C4-2B (cell line): ENCODE measurements at regions not wholly inside any gene's neighbourhood (a gene's known extent, or its start where the extent isn't known, plus 50 kb on each side); places are given as distances from the start of the nearest gene placed in this dataset.

ENCODE experiments used
- ZFX ChIP-seq: fragments of 450-650 bp; IDR thresholded peaks from 2 replicates; pipeline ENCODE4 v1.6.1; 2017
- TF ChIP-seq, protein P1 (sequence below): fragments of 450-650 bp; conservative IDR thresholded peaks from 2 replicates; pipeline ENCODE4 v1.5.1; 2017; ENCODE audit warnings: mild to moderate bottlenecking

DNA sequence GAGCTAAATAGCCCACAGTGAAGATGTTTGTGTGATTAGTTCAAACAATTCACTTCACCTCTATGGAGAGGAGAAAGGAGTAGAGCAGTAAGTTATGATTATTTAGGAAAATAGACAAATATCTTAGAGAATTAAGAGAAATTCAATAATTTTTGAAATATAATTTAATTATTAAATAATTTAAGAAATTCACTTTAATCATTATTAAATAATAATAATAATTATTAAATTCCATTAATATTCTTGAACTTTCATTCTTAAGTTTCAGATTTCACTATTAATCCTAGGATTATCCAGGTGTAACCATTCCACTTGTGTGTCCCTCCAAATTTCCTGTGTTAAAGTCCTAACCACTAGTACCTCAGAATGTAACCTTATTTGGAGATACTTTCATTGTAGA is 58.9 kb upstream of the RGS18 start:
- TF ChIP-seq, protein P1, sequence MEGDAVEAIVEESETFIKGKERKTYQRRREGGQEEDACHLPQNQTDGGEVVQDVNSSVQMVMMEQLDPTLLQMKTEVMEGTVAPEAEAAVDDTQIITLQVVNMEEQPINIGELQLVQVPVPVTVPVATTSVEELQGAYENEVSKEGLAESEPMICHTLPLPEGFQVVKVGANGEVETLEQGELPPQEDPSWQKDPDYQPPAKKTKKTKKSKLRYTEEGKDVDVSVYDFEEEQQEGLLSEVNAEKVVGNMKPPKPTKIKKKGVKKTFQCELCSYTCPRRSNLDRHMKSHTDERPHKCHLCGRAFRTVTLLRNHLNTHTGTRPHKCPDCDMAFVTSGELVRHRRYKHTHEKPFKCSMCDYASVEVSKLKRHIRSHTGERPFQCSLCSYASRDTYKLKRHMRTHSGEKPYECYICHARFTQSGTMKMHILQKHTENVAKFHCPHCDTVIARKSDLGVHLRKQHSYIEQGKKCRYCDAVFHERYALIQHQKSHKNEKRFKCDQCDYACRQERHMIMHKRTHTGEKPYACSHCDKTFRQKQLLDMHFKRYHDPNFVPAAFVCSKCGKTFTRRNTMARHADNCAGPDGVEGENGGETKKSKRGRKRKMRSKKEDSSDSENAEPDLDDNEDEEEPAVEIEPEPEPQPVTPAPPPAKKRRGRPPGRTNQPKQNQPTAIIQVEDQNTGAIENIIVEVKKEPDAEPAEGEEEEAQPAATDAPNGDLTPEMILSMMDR: no peak
- no peak for TF ChIP-seq ZFX
